ENCODE measurements at regions not wholly inside any gene's neighbourhood (a gene's known extent, or its start where the extent isn't known, plus 50 kb on each side); places are given as distances from the start of the nearest gene placed in this dataset.
"Not testable (repeated sequence)": the region's sequence is repeated elsewhere in the genome, so short reads cannot be mapped to it uniquely, and the experiment has no call there.

DNA sequence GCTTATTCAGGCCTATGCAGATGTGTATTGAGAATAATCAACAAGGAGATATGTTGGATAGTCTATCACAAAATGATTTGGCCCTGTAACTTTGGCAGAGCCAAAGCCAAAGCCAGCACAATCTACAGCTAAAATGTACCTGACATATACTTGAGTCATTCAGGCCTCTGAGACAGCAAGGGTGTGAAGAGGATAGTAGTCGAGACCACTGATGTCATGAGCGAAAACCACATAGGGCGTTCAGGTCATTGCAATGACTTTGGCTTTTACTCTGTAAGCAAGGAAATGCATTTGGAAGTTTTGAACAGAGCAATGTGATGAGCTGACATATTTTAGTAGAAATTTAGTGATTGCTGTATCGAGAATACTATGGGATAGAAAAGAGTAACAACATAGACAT, 579.6 kb downstream of the AMY1C start:
- no peak for ATAC-seq

DNA sequence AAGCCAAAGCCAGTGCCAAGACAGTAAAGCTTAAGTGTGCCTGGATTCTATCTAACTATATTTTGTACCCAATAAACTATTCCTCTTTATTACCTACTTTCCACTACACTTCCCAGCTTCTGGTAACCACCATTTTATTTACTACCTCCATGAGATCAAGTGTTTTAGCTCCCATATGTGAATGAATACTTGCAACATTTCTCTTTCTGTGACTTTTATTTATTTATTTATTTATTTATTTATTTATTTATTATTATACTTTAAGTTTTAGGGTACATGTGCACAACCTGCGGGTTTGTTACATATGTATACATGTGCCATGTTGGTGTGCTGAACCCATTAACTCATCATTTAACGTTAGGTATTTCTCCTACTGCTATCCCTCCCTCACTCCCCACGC, 582.1 kb downstream of the AMY1C start:
- no peak for ATAC-seq

DNA sequence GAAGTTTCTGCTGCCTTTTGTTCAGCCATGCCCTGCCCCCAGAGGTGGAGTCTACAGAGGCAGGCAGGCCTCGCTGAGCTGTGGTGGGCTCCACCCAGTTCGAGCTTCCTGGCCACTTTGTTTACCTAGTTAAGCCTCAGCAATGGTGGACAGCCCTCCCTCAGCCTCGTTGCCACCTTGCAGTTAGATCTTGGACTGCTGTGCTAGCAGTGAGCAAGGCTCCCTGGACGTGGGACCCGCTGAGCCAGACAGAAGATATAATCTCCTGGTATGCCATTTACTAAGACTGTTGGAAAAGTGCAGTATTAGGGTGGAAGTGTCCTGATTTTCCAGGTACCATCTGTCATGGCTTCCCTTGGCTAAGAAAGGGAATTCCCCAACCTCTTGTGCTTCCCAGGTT, 588.2 kb downstream of the AMY1C start:
- ATAC-seq, result not testable (repeated sequence)

DNA sequence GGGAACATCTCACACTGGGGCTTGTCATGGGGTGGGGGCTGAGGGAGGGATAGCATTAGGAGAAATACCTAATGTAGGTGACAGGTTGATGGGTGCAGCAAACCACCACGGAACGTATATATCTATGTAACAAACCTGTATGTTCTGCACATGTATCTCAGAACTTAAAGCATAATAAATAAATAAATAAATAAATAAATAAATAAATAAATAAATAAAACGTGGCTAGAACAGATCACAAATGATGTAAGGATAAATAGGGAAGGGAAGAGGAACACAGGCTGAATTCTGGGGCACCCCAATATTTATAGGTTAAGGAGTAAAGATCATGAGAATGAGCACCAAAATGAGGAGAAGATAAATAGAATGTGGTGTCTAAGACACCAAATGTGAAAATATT, 592.2 kb downstream of the AMY1C start:
- ATAC-seq, result no peak

DNA sequence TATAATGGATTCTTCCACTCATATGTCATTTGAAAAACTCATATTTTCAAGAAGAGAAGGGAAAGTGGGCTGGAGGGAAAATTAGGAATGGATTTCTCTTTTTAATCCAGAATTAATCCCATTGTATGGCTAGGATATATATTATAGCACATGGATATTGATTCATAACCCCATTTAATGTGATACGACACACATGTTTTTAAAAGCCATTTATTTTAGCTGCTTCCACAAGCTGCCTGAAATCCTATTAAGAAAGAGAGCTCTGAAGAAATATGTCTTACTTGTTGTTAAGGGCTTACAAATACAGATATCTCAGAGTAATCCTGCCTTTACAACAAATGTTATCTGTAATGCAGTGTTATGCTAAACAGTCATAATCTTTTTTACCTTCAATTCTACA, 598.6 kb downstream of the AMY1C start:
- no peak for ATAC-seq

DNA sequence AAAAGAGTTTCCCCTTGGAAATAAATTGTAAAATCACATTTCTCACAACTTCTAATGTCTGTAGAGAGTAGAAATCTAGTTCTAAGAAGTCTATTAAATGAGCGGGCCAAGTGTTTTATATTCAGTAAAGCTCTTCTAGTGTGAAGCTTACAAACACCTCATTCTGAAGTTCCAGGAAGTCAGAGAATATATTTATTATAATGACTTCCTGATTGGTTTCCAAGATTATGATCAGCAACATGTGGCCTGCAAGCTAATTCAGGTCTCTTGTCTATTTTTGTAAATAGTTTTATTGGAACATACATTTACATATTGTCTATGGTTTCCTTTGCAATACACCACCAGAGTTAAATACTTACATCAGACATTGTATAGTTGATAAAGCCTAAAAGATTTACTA, 603.9 kb downstream of the AMY1C start:
- no peak for ATAC-seq

DNA sequence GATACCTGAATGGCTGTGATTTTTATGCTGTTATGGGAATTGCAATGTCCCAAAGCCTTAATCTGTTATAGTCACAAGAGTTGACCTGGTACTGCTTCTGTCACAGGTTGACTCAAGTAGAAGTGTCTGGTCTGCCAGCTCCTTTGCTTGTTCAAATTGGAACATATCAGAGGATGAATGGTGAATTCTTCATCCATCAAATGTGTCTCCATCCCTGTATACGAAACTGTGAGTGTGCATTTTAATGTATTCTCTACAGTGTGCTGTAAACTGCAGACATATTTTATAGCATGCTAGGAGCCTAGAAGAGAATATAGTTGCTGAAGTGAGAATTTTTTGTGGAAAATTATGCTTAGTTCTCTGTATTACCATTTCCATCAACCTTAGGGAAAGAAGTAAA, 608.4 kb downstream of the AMY1C start:
- no peak for ATAC-seq

DNA sequence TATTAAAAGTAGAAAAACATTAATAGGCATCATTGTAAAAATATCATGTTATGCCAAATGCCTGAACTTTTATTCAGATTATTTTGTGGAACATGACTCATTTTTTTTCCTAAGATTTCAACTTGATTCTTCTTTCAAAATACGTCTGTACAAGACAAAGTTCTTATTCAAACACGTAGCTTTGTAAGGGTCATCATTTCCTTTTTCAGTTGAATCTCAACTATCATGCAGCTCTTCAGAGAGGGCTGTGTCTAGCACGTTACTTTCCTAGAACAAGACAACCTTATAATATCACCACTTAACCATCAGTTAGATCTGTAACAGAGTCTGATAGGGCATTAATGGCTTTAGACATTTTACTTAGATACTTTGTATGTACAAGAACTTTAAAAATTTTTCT, 608.9 kb downstream of the AMY1C start:
- ATAC-seq, result no peak

DNA sequence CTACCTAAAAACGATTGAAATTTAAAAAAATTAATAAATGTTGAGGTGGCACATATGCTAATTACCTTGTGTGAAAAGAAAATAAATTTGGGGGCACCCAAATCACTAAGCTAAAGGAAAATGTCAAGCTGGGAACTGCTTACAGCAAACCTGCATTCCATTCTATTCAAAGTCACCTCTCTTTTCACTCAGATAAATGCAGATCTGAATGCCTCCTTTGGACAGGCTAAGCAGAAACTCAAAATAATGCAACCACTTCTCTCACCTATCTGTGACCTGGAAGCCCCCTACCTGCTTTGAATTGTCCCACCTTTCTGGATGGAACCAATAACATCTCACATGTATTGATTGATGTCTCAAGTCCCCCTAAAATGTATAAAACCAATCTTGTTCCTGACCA, 628.7 kb downstream of the AMY1C start:
- ATAC-seq, result no peak

DNA sequence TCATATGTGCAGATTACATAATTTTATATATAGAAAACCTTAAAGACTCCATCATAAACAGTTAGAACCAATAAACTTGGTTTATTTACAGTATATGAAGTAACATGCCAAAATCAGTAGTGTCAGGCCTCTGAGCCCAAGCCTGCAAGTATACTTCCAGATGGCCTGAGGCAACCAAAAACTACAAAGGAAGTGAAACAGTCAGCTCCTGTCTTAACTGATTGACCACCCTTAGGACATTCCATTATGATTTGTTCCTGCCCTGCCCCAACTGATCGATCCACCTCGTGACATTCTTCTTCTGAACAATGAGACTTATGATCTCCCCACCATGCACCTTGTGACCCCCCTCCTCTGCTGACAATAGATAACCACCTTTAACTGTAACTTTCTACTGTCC, 630.3 kb downstream of the AMY1C start:
- ATAC-seq, result no peak

DNA sequence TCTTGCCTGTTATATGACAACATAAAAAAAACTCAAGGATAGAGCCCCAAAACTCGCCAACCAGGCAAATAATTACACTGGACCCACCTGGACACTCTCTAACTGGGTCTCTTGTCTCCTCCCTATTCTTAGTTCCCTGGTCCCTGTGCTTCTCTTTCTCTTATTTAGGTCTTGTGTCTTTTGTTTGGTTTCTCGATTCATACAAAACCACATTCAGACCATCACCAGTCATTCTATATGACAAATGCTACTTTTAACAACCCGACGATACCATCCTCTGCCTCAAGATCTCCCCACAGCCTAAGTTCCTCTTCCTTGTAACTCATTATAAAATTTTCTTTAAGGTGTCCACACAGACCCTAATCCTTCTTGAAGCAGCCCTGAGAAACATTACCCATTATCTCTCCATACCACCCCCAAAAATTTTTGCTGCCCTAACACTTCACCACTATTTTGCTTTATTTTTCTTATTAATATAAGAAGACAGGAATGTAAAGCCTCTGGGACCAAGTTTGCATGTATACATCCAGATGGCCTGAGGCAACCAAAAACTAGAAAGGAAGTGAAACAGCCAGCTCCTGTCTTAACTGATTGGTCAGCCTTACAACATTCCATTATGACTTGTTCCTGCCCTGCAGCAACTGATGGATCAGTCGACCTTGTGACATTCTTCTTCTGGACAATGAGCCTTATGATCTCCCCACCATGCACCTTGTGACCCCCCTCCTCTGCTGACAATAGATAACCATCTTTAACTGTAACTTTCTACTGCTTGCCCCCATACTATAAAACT, 638.2 kb downstream of the AMY1C start:
- ATAC-seq, result no peak

DNA sequence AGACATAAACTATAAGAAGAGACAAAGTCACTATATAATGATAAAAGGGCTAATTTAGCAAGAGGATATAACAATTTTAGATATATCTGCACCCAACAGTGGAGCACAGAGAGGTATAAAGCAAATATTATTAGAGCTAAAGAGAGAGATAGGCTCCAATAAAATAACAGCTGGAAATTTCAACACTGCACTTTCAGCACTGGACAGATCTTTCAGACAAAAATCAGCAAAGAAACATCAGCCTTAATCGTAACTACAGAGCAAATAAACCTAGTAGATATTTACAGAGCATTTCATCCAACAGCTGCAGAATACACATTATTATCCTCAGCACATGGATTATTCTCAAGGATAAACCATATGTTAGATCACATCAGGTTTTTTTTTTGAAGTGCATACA, 642.9 kb downstream of the AMY1C start:
- ATAC-seq, result no peak

DNA sequence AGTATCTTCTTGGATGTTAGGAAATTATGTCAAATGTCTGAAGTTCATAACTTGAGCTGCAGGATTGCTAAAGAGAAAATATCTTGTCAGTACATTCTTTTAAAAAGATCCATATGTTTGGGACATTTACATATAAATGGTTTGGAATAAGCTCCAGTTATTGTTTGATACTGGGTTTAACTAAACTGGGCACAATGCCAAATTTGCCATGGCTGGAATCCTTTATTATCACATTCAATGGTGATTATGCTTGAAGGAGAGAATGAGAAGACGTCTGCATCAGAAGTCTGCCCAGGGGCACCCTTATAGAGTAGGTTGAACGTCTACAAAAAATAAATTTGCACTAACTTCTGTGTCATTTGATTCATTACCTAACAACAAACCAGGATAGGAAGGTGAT, 652.5 kb downstream of the AMY1C start:
- ATAC-seq, result no peak

DNA sequence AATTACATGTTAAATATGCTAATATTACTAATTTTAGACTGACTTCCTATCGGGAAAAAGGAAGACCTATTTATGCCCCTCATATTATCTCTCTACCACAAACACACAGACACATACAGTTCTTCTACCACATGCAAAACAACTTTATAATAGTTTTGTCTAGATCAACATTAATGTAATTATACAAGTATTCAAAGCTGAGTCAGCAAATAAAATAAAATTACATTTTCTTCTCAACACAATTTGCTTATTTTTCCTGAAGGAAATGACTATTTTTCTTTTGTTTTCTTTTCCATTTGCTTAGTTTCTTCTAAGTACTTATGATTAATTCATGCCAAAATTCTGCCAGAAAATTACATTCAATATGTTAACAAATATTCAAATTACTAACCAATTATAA, 654.2 kb downstream of the AMY1C start:
- ATAC-seq, result no peak

DNA sequence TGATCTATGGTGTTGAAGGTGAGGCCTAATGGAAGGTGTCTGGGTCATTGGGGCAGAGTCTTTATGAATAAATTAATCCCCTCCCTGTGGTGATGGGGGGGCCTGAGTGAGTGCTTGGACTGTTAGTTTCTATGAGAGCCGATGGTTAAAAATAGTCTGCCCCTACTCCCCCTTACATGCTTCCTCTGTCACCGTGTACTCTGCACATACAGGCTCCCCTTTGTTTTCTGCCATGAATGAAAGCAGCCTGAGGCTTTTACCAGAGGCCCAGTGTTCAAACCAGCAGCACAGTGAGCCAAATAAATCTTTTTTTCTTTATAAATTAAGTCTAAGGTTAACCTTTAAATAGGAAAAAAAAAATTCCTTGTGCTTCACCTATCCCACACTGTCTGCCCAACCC, 657.0 kb downstream of the AMY1C start:
- no peak for ATAC-seq

DNA sequence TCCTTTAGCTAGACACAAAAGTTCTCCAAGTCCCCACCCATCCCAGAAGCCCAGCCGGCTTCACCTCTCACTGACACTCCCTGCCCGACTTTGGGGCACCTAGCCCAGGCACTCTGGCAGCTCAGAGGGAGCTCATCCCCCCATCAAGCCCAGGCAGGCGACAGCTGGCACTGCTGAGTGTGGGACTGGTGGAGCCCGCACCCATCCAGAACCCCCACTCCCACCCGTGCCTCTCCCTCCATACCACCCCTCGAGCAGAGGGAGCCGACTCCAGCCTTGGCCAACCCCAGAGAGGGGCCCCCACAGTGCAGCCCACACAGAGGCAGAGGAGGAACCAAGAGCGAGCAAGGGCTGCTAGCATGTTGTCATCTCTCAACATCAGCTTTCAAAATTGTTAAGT, 658.6 kb downstream of the AMY1C start:
- ATAC-seq, result no peak

DNA sequence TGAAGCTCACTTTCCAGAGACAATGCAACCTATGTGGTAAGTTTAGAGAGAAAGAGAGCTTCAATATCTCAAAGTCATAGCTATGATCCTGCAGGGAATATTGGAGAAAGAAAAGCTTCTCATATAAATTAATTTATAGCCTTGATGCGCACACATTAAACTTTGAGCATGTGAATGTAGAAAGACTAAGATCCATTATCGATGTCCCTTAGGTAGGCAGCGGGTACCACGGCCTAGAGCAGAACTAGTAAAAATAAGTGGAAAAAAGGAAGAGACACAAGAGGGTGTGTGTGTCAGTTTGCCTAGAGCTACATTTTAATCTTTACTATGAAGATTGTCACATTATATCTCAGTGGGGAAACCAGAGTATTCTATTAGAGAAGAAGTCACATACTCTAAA, 685.6 kb downstream of the AMY1C start:
- ATAC-seq, result no peak

DNA sequence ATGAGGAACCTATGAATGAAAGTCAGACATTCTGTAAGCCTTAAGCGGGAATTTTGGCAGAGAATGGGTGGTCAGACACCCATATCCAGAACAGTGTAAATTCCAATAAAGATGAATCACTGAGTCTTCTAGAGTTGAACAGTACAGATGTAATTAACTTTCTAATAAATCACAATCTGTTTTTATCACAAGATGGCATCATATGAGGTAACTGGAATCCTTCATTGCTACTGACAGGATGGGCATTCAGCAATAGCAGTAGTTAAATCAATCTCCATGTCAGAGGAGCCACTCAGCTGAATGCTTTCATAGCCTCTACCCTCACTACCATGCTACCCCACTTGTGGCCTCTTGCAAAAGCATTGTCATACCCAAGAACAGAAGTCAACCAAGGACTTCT, 690.3 kb downstream of the AMY1C start:
- no peak for ATAC-seq

DNA sequence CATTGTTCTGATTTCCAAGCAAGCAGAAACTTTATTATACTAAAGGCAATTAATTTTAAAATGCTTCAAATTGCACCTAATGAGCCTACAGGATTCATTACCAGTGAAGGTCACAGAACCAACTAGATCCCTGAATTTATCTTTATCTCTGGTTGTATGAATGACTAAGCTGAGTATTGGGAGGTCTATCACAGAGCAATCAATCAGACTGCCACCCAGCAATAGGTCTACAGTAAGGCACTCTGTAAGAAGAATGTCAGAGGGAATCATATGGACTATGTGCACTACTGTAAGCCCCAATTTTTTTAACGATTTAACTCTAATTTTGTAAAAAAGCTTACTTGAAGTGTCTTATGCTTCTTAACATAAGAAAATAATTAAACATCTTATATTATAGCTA, 707.0 kb downstream of the AMY1C start:
- ATAC-seq, result no peak

DNA sequence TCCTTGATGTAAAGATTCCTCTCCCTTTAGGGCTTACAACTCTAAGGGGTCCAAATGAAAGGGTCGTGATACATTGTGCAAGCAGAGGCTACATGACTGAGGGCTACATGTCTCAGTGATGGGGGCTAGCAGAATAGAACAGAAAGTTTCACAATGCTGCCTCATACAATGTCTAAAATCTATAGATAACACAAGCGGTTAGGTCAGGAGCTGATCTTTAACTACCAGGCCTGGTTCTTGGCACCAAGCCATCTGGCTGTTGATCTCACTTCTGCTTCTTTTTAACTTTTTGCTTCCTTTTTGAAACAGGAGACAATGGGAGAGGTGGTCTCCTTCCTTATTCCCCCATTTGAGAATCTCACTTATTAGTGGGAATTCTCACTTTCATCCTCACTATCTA, 710.2 kb downstream of the AMY1C start:
- no peak for ATAC-seq

DNA sequence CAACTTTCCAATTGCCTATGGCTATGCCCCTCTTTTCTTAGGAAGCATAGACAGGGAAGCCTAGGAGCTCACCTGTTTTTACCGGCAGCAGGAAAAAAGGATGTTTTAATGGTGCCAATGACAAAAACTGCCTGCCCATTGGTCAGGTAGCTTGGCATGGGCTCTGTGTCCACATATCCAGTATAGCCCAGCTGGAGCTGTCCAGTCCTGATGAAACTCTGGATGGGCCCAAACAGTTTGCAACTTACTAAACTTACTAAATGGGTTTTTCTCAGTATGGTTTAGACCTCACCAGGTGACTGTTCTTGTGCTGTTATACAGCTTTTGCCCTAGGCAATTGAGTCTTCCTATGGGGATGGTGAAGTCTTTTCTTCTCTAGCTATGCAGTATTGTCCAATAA, 711.2 kb downstream of the AMY1C start:
- no peak for ATAC-seq

DNA sequence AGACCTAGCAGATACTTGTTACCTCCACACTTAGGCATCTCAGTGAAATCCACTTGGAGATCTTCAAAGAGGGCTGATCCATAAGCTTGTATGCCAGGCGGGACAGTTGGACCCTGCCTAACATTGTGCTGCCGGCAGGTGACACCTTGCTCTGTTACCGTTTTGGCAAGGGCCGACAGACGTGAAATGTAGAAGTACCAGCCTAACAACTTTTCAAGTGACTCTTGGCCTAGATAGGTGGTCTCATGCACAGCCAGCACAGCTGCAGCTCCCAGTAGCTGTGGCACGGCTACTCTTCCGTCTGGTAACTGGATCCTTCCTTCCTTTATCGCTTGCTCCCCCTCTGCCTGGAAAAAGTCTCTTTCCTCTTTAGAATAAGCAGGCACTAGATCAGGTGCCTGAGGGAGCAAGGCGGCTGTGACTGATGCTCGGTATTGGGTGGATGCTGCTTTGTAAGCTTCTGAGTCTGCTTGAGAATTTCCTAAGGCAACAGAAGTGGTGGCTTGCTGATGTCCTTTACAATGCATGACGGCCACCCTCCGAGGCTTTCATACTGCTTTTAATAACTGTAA, 713.5 kb downstream of the AMY1C start:
- ATAC-seq, result no peak

DNA sequence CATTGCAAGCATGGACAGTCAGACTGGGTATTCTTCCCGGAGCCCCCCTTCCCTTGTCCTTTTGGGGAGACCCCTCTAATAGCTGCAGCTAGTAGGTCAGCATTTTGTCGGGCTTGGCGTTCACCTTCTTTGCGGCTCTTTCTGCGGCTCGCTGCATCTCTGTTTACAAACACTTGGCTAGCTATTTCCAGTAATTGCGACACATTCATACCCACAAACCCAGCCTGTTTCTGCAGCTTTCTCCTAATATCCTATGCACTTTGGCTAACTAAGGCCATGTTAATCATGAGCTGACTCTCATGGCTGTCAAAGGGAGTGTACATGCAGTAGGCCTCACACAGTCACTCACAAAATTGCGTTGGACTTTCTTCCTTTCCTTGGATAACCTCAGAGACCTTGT, 716.4 kb downstream of the AMY1C start:
- ATAC-seq, result no peak

DNA sequence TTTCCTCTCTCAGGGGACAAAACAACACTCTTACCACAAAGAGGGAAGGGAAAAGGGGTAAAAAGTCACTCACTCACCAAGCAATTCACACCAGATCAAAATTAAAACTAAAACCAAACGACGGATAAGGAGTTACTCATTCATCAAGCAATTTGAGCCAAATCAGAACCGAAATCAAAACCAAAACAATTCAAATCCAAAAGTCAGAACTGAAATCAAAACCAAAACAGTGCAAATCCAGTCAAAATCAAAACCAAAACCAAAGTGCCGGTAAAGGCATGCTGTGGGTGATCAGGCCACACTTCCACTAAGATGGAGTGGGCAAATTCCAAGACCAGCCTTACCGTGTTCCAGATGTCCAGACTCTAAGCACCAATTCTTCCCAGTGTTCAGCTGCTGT, 717.9 kb downstream of the AMY1C start:
- no peak for ATAC-seq

DNA sequence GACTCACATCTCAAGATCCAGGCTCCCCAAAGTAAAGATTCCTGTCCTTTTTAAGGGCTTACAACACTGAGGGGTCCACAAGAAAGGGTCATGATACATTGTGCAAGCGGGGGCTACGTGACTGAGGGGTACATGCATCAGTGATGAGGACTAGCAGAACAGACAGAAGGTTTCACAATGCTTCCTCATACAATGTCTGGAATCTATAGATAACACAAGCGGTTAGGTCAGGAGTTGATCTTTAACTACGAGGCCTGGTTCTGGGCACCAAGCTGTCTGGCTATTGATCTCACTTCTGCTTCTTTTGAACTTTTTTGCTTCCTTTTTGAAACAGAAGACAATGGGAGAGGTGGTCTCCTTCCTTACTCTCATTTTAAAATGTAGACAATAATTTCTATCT, 718.6 kb downstream of the AMY1C start:
- no peak for ATAC-seq
